ENCODE measurements at regions not wholly inside any gene's neighbourhood (a gene's known extent, or its start where the extent isn't known, plus 50 kb on each side); places are given as distances from the start of the nearest gene placed in this dataset.

- no peak for DNase-seq
Measured at GRCh38 chr6:33862536-33862935, 58.7 kb upstream of the MLN start.

- DNase-seq: no peak
Measured at GRCh38 chr6:33861722-33862121, 57.9 kb upstream of the MLN start.

GRCh38 chr6:33860706-33861474 is 57.1 kb upstream of the MLN start:
- DNase-seq: no peak

GRCh38 chr6:33860006-33860405 is 56.2 kb upstream of the MLN start:
- no peak for DNase-seq

DNA sequence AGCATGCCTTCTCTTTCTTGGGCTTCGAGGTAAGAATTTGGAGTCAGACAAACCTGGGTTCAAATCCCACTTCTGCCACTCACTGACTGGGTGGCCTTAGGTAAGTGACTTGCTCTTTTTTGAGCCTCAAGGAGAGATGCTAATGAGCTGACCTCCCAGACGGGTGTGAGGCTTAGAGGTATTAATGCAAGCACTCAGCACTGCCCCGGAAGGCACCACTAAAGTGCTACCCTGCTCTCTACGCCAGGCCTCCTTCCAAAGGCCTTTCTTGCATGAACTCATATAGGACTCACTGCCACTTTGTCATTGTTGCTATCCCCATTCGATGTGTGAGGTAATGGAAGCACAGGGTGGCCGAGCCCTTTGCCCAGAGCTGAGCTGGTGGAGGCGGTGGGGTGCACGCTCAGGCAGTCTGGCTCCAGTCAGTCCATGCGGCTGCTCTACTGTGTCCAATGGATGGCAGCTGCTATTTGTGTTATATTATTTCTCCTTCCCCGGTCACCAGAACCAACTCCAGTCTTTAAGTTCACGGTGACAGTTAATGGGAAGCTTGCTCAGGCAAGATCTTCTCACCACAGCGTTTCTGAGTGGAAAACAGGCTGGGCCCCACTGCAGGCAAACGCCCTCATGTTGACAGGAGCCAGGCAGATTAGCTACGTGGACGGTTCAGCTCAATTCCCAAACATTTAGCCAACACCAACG is 55.2 kb upstream of the MLN start:
- DNase-seq: no peak

GRCh38 chr6:33857932-33858475 is 54.2 kb upstream of the MLN start:
- DNase-seq: no peak

GRCh38 chr6:33857093-33857931 is 53.5 kb upstream of the MLN start:
- no peak for DNase-seq

DNA sequence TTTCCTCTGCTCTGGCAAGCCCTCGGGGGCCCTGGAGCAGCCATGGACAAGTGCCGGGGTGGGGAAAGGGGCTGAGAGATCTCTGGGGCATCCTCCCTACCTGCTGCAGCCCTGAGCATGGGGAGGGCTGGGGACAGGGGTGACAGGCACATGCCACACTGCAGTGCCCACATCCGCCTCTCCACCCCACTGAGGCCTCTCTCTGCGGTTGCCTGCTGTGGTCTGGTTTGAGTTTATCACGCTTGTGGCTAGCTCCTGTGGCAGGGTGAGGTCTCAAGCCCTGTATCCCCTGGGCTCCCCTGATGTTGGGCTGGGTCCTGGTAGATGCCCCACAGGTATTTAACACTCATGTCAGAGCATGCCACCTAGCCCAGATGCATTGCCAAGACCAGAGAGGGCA is 52.9 kb upstream of the MLN start:
- DNase-seq: no peak

GRCh38 chr6:33856031-33856590 is 52.3 kb upstream of the MLN start:
- DNase-seq: no peak

- DNase-seq: peak; percentile 55
Measured at GRCh38 chr6:33854572-33855030, 50.8 kb upstream of the MLN start.

DNA sequence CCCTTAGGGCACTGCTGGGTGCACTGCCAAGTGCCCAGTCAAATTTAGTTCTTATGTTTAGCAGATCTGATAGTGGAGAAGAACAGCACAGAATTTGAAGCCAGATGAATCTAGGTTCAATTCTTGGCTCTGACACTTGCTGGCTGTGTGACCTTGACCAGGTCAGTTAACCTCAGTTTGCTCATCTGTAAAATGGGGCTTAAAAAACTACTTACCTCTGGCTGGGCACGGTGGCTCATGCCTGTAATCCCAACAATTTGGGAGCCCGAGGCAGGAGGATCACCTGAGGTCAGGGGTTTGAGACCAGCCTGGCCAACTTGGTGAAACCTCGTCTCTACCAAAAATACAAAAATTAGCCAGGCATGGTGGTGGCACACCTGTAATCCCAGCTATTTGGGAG is 49.9 kb upstream of the MLN start:
- no peak for DNase-seq
